ENCODE measurements at regions not wholly inside any gene's neighbourhood (a gene's known extent, or its start where the extent isn't known, plus 50 kb on each side); places are given as distances from the start of the nearest gene placed in this dataset.
"Not testable (repeated sequence)": the region's sequence is repeated elsewhere in the genome, so short reads cannot be mapped to it uniquely, and the experiment has no call there.

- DNase-seq (ENCODE audit: low spot score): peak; percentile 87
Measured at GRCh38 chr7:149714081-149714909, 59.1 kb downstream of the ZNF467 start.

- no peak for DNase-seq (ENCODE audit: low spot score)
Measured at GRCh38 chr7:149713731-149714068, 59.7 kb downstream of the ZNF467 start.

- DNase-seq (ENCODE audit: low spot score): no peak
Measured at GRCh38 chr7:149713061-149713730, 60.2 kb downstream of the ZNF467 start.

GRCh38 chr7:149708026-149708425, 65.4 kb downstream of the ZNF467 start:
- no peak for DNase-seq (ENCODE audit: low spot score)

GRCh38 chr7:149707448-149707886, 65.9 kb downstream of the ZNF467 start:
- no peak for DNase-seq (ENCODE audit: low spot score)

GRCh38 chr7:149706398-149706797, 67.0 kb downstream of the ZNF467 start:
- no peak for DNase-seq (ENCODE audit: low spot score)

GRCh38 chr7:149704507-149704906, 68.9 kb downstream of the ZNF467 start:
- DNase-seq (ENCODE audit: low spot score): no peak

- no peak for DNase-seq (ENCODE audit: low spot score)
Measured at GRCh38 chr7:149703044-149703650, 70.2 kb downstream of the ZNF467 start.

GRCh38 chr7:149701495-149702240, 71.7 kb downstream of the ZNF467 start:
- no peak for DNase-seq (ENCODE audit: low spot score)

GRCh38 chr7:149697767-149698166, 75.6 kb downstream of the ZNF467 start:
- DNase-seq (ENCODE audit: low spot score): not testable (repeated sequence)

- DNase-seq (ENCODE audit: low spot score): no peak
Measured at GRCh38 chr7:149696280-149696679, 77.1 kb downstream of the ZNF467 start.

- DNase-seq (ENCODE audit: low spot score): no peak
Measured at GRCh38 chr7:149692557-149692982, 80.8 kb downstream of the ZNF467 start.

GRCh38 chr7:149692056-149692455, 81.3 kb downstream of the ZNF467 start:
- no peak for DNase-seq (ENCODE audit: low spot score)

GRCh38 chr7:149690688-149691446, 82.5 kb downstream of the ZNF467 start:
- peak; percentile 51 for DNase-seq (ENCODE audit: low spot score)

- DNase-seq (ENCODE audit: low spot score): no peak
Measured at GRCh38 chr7:149689291-149689721, 84.1 kb downstream of the ZNF467 start.

- no peak for DNase-seq (ENCODE audit: low spot score)
Measured at GRCh38 chr7:149688836-149689235, 84.6 kb downstream of the ZNF467 start.

GRCh38 chr7:149687820-149688219, 85.6 kb downstream of the ZNF467 start:
- DNase-seq (ENCODE audit: low spot score): not testable (repeated sequence)

GRCh38 chr7:149686449-149686848, 86.9 kb downstream of the ZNF467 start:
- DNase-seq (ENCODE audit: low spot score): no peak

- no peak for DNase-seq (ENCODE audit: low spot score)
Measured at GRCh38 chr7:149686011-149686410, 87.4 kb downstream of the ZNF467 start.

- no peak for DNase-seq (ENCODE audit: low spot score)
Measured at GRCh38 chr7:149685455-149685854, 87.9 kb downstream of the ZNF467 start.

GRCh38 chr7:149683898-149684297, 89.5 kb downstream of the ZNF467 start:
- no peak for DNase-seq (ENCODE audit: low spot score)
